CD14-positive monocyte (primary cell): ENCODE measurements at regions not wholly inside any gene's neighbourhood (a gene's known extent, or its start where the extent isn't known, plus 50 kb on each side); places are given as distances from the start of the nearest gene placed in this dataset.

Source experiments
- DNase-seq, 3 donors: peaks; one replicate each; pipeline ENCODE4 v3.0.0-alpha.2; 2011 to 2022
- H2AFZ ChIP-seq: 2 replicates; pipeline ENCODE4 v1.6.0; 2012; ENCODE audit warnings: mild to moderate bottlenecking, low read depth, low read length, inconsistent platforms; ENCODE audit not compliant: insufficient read depth, poor library complexity, severe bottlenecking
- H3K27ac ChIP-seq, 2 donors: 1 replicate in 1 of 2; 2 replicates in 1 of 2; pipeline ENCODE4 v1.5.1; 2012 to 2013; ENCODE audit warnings: low read length in 2 of 2, control low read depth in 1 of 2, inconsistent platforms in 1 of 2, low read depth in 1 of 2, mild to moderate bottlenecking in 1 of 2
- H3K27me3 ChIP-seq, 2 donors: one replicate each; pipeline versions ENCODE4 v1.6.0 to v1.6.1; 2011 to 2013; ENCODE audit warnings: low read length in 2 of 2; ENCODE audit not compliant: control insufficient read depth in 2 of 2, insufficient read depth in 2 of 2
- H3K36me3 ChIP-seq, 2 donors: replicated peaks in 1 of 2; 1 replicate in 1 of 2; 2 replicates in 1 of 2; pipeline versions ENCODE4 v1.5.1 to v1.6.1; 2012 to 2013; ENCODE audit warnings: low read length in 2 of 2, control low read depth in 1 of 2, inconsistent platforms in 1 of 2, mild to moderate bottlenecking in 1 of 2; ENCODE audit not compliant: insufficient read depth in 2 of 2, control insufficient read depth in 1 of 2
- H3K4me1 ChIP-seq, 2 donors: 1 replicate in 1 of 2; 2 replicates in 1 of 2; pipeline versions ENCODE4 v1.5.1 to v1.6.1; 2012 to 2013; ENCODE audit warnings: low read length in 2 of 2, control low read depth in 1 of 2, inconsistent platforms in 1 of 2, mild to moderate bottlenecking in 1 of 2, moderate library complexity in 1 of 2; ENCODE audit not compliant: insufficient read depth in 2 of 2, control insufficient read depth in 1 of 2
- H3K4me2 ChIP-seq: replicated peaks from 2 replicates; pipeline ENCODE3; 2012; ENCODE audit warnings: low read length, moderate library complexity, mild to moderate bottlenecking; ENCODE audit not compliant: poor library complexity, severe bottlenecking; ENCODE audit errors: extremely low read depth
- H3K4me3 ChIP-seq, 3 experiments: fragments of 200-600 bp in 1 of 3; sonication (generic) in 1 of 3; replicated peaks in 1 of 3; 1 replicate in 2 of 3; 2 replicates in 1 of 3; pipeline ENCODE4 v1.5.1; 2011 to 2013; ENCODE audit warnings: low read length in 3 of 3, mild to moderate bottlenecking in 3 of 3, control low read depth in 2 of 3, low read depth in 2 of 3, inconsistent platforms in 1 of 3, moderate library complexity in 1 of 3
- H3K79me2 ChIP-seq: 2 replicates; pipeline ENCODE4 v1.6.0; 2012; ENCODE audit warnings: mild to moderate bottlenecking, control low read depth, inconsistent platforms, low read length, moderate library complexity; ENCODE audit not compliant: insufficient read depth
- H3K9ac ChIP-seq: 2 replicates; pipeline ENCODE4 v1.6.0; 2017; ENCODE audit warnings: low read length, mild to moderate bottlenecking; ENCODE audit not compliant: insufficient read depth, poor library complexity, severe bottlenecking
- H3K9me3 ChIP-seq, 2 donors: replicated peaks in 1 of 2; 1 replicate in 1 of 2; 2 replicates in 1 of 2; pipeline versions ENCODE4 v1.5.1 to v1.6.1; 2012 to 2013; ENCODE audit warnings: low read length in 2 of 2, control low read depth in 1 of 2; ENCODE audit not compliant: control insufficient read depth in 1 of 2, insufficient read depth in 1 of 2
- H4K20me1 ChIP-seq: 2 replicates; pipeline ENCODE4 v1.6.0; 2012; ENCODE audit warnings: mild to moderate bottlenecking, low read length, control low read depth, moderate library complexity; ENCODE audit not compliant: insufficient read depth
- H3K27ac Mint-ChIP-seq, 7 donors: one replicate each; pipeline ENCODE4 v1.8.0; 2020; ENCODE audit warnings: mild to moderate bottlenecking in 7 of 7, mixed read lengths in 7 of 7, moderate library complexity in 6 of 7, inconsistent platforms in 2 of 7
- H3K27me3 Mint-ChIP-seq, 3 donors: one replicate each; pipeline ENCODE4 v1.8.0; 2021 to 2022; ENCODE audit warnings: low read depth in 3 of 3, mild to moderate bottlenecking in 3 of 3, mixed read lengths in 3 of 3, moderate library complexity in 3 of 3, inconsistent platforms in 1 of 3
- H3K36me3 Mint-ChIP-seq, 2 donors: one replicate each; pipeline ENCODE4 v1.8.0; 2020; ENCODE audit warnings: mixed read lengths in 2 of 2, inconsistent platforms in 1 of 2, mild to moderate bottlenecking in 1 of 2
- H3K4me1 Mint-ChIP-seq: one replicate; pipeline ENCODE4 v1.8.0; 2020; ENCODE audit warnings: mild to moderate bottlenecking, mixed read lengths
- H3K4me3 Mint-ChIP-seq, 2 donors: one replicate each; pipeline ENCODE4 v1.8.0; 2020; ENCODE audit warnings: mild to moderate bottlenecking in 2 of 2, mixed read lengths in 2 of 2, moderate library complexity in 1 of 2
- H3K9me3 Mint-ChIP-seq, 7 donors: one replicate each; pipeline ENCODE4 v1.8.0; 2020 to 2022; ENCODE audit warnings: mixed read lengths in 7 of 7, mild to moderate bottlenecking in 6 of 7, moderate library complexity in 6 of 7, inconsistent platforms in 2 of 7
- WGBS: methylation state at CpG from one replicate; pipeline ENCODE4 v1.1.5; 2013; ENCODE audit warnings: missing lambda C conversion rate; ENCODE audit not compliant: insufficient coverage; 5-methylcytosine and 5-hydroxymethylcytosine counted together
- intact Hi-C, 2 donors: fragments of 100-400 bp; cut with micrococcal nuclease; formaldehyde crosslinking; loops; one replicate each; pipeline versions ENCODE4 v1.15.0 to v1.15.1; 2023
- TF ChIP-seq, protein P1 (sequence below): fragments of 200-600 bp; IDR thresholded peaks from one replicate; pipeline ENCODE4 v1.8.0; 2022; ENCODE audit warnings: antibody characterized with exemption, mild to moderate bottlenecking

DNA sequence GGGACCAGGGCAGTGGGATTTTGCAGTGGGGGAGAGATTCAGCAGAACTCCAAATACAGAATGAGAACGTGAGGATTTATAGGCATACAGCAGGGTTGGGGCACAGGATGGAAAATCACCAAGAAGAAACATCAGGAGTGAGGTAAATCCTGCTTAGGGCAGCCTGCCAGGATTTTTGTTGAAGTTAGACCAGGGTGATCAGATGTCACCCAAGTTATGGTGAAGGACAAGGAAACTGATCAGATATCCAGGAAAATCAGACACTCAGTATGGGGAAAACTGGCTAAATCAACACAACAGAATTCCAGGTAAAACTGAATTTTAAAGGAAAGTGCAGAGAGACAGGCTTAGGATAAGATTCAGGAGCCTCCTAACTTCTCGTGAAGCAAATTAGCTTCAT, 682.4 kb downstream of the TMEM121 start:
- DNase-seq = no peak
- Mint-ChIP-seq H3K4me1 (no peaks in the 10 kb centered on the region), H3K9me3 (peaks cover 0 to 4% (median 0%) of the 10 kb centered on the region in 7 donors), H3K36me3 (no peaks in the 10 kb centered on the region), H3K27ac (no peak overlapping the region), H3K4me3 (no peak overlapping the region), H3K27me3 (peaks cover 0 to 6% (median 6%) of the 10 kb centered on the region in 3 donors)
- Histone ChIP-seq H3K36me3 (no peaks in the 10 kb centered on the region), H3K79me2 (no peaks in the 10 kb centered on the region), H3K27me3 (no peaks in the 10 kb centered on the region), H3K27ac (no peak overlapping the region), H3K4me3 (no peak overlapping the region), H3K4me1 (no peaks in the 10 kb centered on the region), H2AFZ (no peak overlapping the region), H3K9ac (no peak overlapping the region), H3K9me3 (no peaks in the 10 kb centered on the region), H4K20me1 (no peaks in the 10 kb centered on the region), H3K4me2 (no peak overlapping the region)
- intact Hi-C loops = no loop called here
- WGBS = 67% methylated on average over 1 of the region's 2 CpGs
- TF ChIP-seq, protein P1, sequence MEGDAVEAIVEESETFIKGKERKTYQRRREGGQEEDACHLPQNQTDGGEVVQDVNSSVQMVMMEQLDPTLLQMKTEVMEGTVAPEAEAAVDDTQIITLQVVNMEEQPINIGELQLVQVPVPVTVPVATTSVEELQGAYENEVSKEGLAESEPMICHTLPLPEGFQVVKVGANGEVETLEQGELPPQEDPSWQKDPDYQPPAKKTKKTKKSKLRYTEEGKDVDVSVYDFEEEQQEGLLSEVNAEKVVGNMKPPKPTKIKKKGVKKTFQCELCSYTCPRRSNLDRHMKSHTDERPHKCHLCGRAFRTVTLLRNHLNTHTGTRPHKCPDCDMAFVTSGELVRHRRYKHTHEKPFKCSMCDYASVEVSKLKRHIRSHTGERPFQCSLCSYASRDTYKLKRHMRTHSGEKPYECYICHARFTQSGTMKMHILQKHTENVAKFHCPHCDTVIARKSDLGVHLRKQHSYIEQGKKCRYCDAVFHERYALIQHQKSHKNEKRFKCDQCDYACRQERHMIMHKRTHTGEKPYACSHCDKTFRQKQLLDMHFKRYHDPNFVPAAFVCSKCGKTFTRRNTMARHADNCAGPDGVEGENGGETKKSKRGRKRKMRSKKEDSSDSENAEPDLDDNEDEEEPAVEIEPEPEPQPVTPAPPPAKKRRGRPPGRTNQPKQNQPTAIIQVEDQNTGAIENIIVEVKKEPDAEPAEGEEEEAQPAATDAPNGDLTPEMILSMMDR = no peak

DNA sequence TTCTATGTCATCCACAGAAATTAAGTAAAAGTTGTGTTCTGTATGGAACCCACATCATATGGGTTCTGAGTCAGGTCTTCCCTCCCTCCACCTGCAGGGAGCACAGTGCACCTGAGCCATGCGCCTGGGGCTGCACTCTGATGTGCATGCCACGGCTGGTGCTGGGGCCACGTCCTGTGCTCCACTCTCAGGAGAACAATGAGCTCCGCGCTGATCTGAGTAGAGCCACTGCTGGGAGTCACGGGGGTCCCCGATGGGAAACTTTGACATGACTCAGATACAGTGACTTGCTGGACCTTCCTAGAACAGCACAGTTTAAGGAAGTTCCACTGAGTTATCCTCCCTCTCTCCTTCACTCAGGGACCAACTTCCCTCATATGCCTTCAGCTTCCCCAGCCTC, 683.4 kb downstream of the TMEM121 start:
- WGBS = 83% methylated on average over 7 of the region's 7 CpGs
- Mint-ChIP-seq H3K9me3 (peaks cover 0 to 2% (median 0%) of the 10 kb centered on the region in 7 donors), H3K36me3 (no peaks in the 10 kb centered on the region), H3K27me3 (peaks cover 0 to 6% (median 6%) of the 10 kb centered on the region in 3 donors), H3K4me3 (no peak overlapping the region), H3K4me1 (no peaks in the 10 kb centered on the region), H3K27ac (no peak overlapping the region)
- Histone ChIP-seq H2AFZ (no peak overlapping the region), H3K4me2 (no peak overlapping the region), H3K4me1 (no peaks in the 10 kb centered on the region), H3K27ac (no peak overlapping the region), H3K4me3 (no peak overlapping the region), H3K27me3 (no peaks in the 10 kb centered on the region), H3K79me2 (no peaks in the 10 kb centered on the region), H3K9ac (no peak overlapping the region), H4K20me1 (no peaks in the 10 kb centered on the region), H3K36me3 (no peaks in the 10 kb centered on the region), H3K9me3 (no peaks in the 10 kb centered on the region)
- no peak for DNase-seq
- intact Hi-C loops = no loop called here
- TF ChIP-seq, protein P1 = no peak
